Karpas-422 (cell line): ENCODE measurements at regions not wholly inside any gene's neighbourhood (a gene's known extent, or its start where the extent isn't known, plus 50 kb on each side); places are given as distances from the start of the nearest gene placed in this dataset.

Experiments
- DNase-seq: peaks from one replicate; pipeline ENCODE4 v3.0.0-alpha.2; 2015
- H2AFZ ChIP-seq: fragments of 200-600 bp; sonication (generic); 2 replicates; pipeline ENCODE4 v1.6.1; 2014; ENCODE audit warnings: antibody characterized with exemption, low read length, mixed read lengths
- H3K27ac ChIP-seq: fragments of 200-600 bp; sonication (generic); 2 replicates; pipeline ENCODE4 v1.5.1; 2014; ENCODE audit warnings: mild to moderate bottlenecking, low read length, moderate library complexity
- H3K27me3 ChIP-seq: fragments of 200-600 bp; sonication (generic); 2 replicates; pipeline ENCODE4 v1.6.1; 2014; ENCODE audit warnings: low read length, mixed read lengths
- H3K36me3 ChIP-seq: fragments of 200-600 bp; sonication (generic); 2 replicates; pipeline ENCODE4 v1.6.1; 2014; ENCODE audit warnings: low read length, mixed read lengths; ENCODE audit not compliant: insufficient read depth
- H3K4me1 ChIP-seq: fragments of 200-600 bp; sonication (generic); 2 replicates; pipeline ENCODE4 v1.6.1; 2014; ENCODE audit warnings: mild to moderate bottlenecking, low read length, mixed read lengths
- H3K4me2 ChIP-seq: fragments of 200-600 bp; sonication (generic); 2 replicates; pipeline ENCODE4 v1.6.1; 2014; ENCODE audit warnings: low read length, low read depth, mild to moderate bottlenecking; ENCODE audit not compliant: poor library complexity, severe bottlenecking
- H3K4me3 ChIP-seq: fragments of 200-600 bp; sonication (generic); 2 replicates; pipeline ENCODE4 v1.5.1; 2014; ENCODE audit warnings: mild to moderate bottlenecking, antibody characterized with exemption, low read length, mixed read lengths
- H3K79me2 ChIP-seq: fragments of 200-600 bp; sonication (generic); 2 replicates; pipeline ENCODE4 v1.6.1; 2014; ENCODE audit warnings: mild to moderate bottlenecking, low read length, mixed read lengths
- H3K9ac ChIP-seq: fragments of 200-600 bp; sonication (generic); 2 replicates; pipeline ENCODE4 v1.6.0; 2014; ENCODE audit warnings: low read length
- H3K9me2 ChIP-seq: fragments of 200-600 bp; sonication (generic), shearing (Covaris generic); replicated peaks from 2 replicates; pipeline ENCODE4 v1.6.0; 2014; ENCODE audit warnings: mild to moderate bottlenecking, low read length, moderate library complexity; ENCODE audit not compliant: insufficient read depth
- H3K9me3 ChIP-seq: fragments of 300-700, 200-600 bp; sonication (generic); 2 replicates; pipeline ENCODE4 v1.6.1; 2014; ENCODE audit warnings: low read length, mixed read lengths
- H4K20me1 ChIP-seq: fragments of 200-600 bp; sonication (generic); 2 replicates; pipeline ENCODE4 v1.6.1; 2014; ENCODE audit warnings: mild to moderate bottlenecking, antibody characterized with exemption, low read length, low read depth; ENCODE audit not compliant: insufficient read depth

GRCh38 chr1:187306710-187307415, 478.1 kb downstream of the PLA2G4A start:
- H3K9me2 ChIP-seq, result no peaks in the 10 kb centered on the region
- no peak overlapping the region for H2AFZ ChIP-seq
- DNase-seq, result no peak
- no peaks in the 10 kb centered on the region for H3K4me1 ChIP-seq
- H3K79me2 ChIP-seq, result no peaks in the 10 kb centered on the region
- H3K4me2 ChIP-seq, result no peak overlapping the region
- no peak overlapping the region for H3K9ac ChIP-seq
- H3K27me3 ChIP-seq, result no peaks in the 10 kb centered on the region
- no peaks in the 10 kb centered on the region for H4K20me1 ChIP-seq
- H3K4me3 ChIP-seq, result no peak overlapping the region
- H3K36me3 ChIP-seq, result no peaks in the 10 kb centered on the region
- H3K27ac ChIP-seq, result no peak overlapping the region
- no peaks in the 10 kb centered on the region; the same call in 1 of the 2 replicates for H3K9me3 ChIP-seq

- H3K27ac ChIP-seq, result no peak overlapping the region
- no peaks in the 10 kb centered on the region for H3K9me2 ChIP-seq
- H3K4me3 ChIP-seq, result no peak overlapping the region
- no peak overlapping the region for H3K9ac ChIP-seq
- H4K20me1 ChIP-seq, result no peaks in the 10 kb centered on the region
- DNase-seq, result no peak
- no peaks in the 10 kb centered on the region; the same call in 1 of the 2 replicates for H3K9me3 ChIP-seq
- no peaks in the 10 kb centered on the region for H3K36me3 ChIP-seq
- H2AFZ ChIP-seq, result no peak overlapping the region
- no peaks in the 10 kb centered on the region for H3K79me2 ChIP-seq
- H3K27me3 ChIP-seq, result no peaks in the 10 kb centered on the region
- no peak overlapping the region for H3K4me2 ChIP-seq
- H3K4me1 ChIP-seq, result no peaks in the 10 kb centered on the region
These were observed 481.4 kb downstream of the PLA2G4A start for GRCh38 chr1:187310038-187310631.

- H3K4me2 ChIP-seq, result no peak overlapping the region
- H2AFZ ChIP-seq, result no peak overlapping the region
- no peak for DNase-seq
- no peaks in the 10 kb centered on the region for H3K36me3 ChIP-seq
- no peaks in the 10 kb centered on the region for H3K4me1 ChIP-seq
- H3K4me3 ChIP-seq, result no peak overlapping the region
- no peak overlapping the region for H3K27ac ChIP-seq
- no peak overlapping the region for H3K9ac ChIP-seq
- no peaks in the 10 kb centered on the region for H4K20me1 ChIP-seq
- no peaks in the 10 kb centered on the region for H3K27me3 ChIP-seq
- no peaks in the 10 kb centered on the region; the same call in 1 of the 2 replicates for H3K9me3 ChIP-seq
- H3K9me2 ChIP-seq, result no peaks in the 10 kb centered on the region
- no peaks in the 10 kb centered on the region for H3K79me2 ChIP-seq
These were observed 484.4 kb downstream of the PLA2G4A start for GRCh38 chr1:187313115-187313514.

- no peak overlapping the region for H2AFZ ChIP-seq
- H3K9ac ChIP-seq, result no peak overlapping the region
- no peaks in the 10 kb centered on the region for H3K9me2 ChIP-seq
- no peaks in the 10 kb centered on the region for H3K27me3 ChIP-seq
- no peak overlapping the region for H3K4me2 ChIP-seq
- no peaks in the 10 kb centered on the region for H3K36me3 ChIP-seq
- H3K4me1 ChIP-seq, result no peaks in the 10 kb centered on the region
- H3K79me2 ChIP-seq, result no peaks in the 10 kb centered on the region
- no peak overlapping the region for H3K27ac ChIP-seq
- H4K20me1 ChIP-seq, result no peaks in the 10 kb centered on the region
- peaks cover 5% of the 10 kb centered on the region; the same call in 1 of the 2 replicates for H3K9me3 ChIP-seq
- no peak overlapping the region for H3K4me3 ChIP-seq
- DNase-seq, result no peak
These were observed 497.8 kb downstream of the PLA2G4A start for GRCh38 chr1:187326557-187326956.

- H3K79me2 ChIP-seq, result no peaks in the 10 kb centered on the region
- no peak overlapping the region for H3K9ac ChIP-seq
- no peak for DNase-seq
- no peaks in the 10 kb centered on the region for H3K27me3 ChIP-seq
- H3K36me3 ChIP-seq, result no peaks in the 10 kb centered on the region
- no peak overlapping the region for H2AFZ ChIP-seq
- no peaks in the 10 kb centered on the region for H4K20me1 ChIP-seq
- H3K4me3 ChIP-seq, result no peak overlapping the region
- no peaks in the 10 kb centered on the region for H3K9me2 ChIP-seq
- no peak overlapping the region for H3K4me2 ChIP-seq
- no peaks in the 10 kb centered on the region for H3K9me3 ChIP-seq
- H3K4me1 ChIP-seq, result no peaks in the 10 kb centered on the region
- no peak overlapping the region for H3K27ac ChIP-seq
These were observed 507.9 kb downstream of the PLA2G4A start for GRCh38 chr1:187336441-187337168.

- no peaks in the 10 kb centered on the region for H3K9me2 ChIP-seq
- H3K4me2 ChIP-seq, result no peak overlapping the region
- no peak overlapping the region for H3K27ac ChIP-seq
- H3K4me3 ChIP-seq, result no peak overlapping the region
- DNase-seq, result no peak
- no peaks in the 10 kb centered on the region for H3K36me3 ChIP-seq
- no peaks in the 10 kb centered on the region for H3K27me3 ChIP-seq
- no peak overlapping the region for H2AFZ ChIP-seq
- no peaks in the 10 kb centered on the region for H3K4me1 ChIP-seq
- H3K9ac ChIP-seq, result no peak overlapping the region
- no peaks in the 10 kb centered on the region for H3K9me3 ChIP-seq
- H3K79me2 ChIP-seq, result no peaks in the 10 kb centered on the region
- H4K20me1 ChIP-seq, result no peaks in the 10 kb centered on the region
These were observed 510.1 kb downstream of the PLA2G4A start for GRCh38 chr1:187338762-187339412.

GRCh38 chr1:187342495-187342894, 513.7 kb downstream of the PLA2G4A start:
- no peaks in the 10 kb centered on the region for H3K27me3 ChIP-seq
- no peak overlapping the region for H3K4me2 ChIP-seq

GRCh38 chr1:187374082-187374481, 545.3 kb downstream of the PLA2G4A start:
- DNase-seq, result no peak
- no peak overlapping the region for H3K9ac ChIP-seq
- H3K9me2 ChIP-seq, result no peaks in the 10 kb centered on the region
- H3K4me2 ChIP-seq, result no peak overlapping the region
- H3K4me3 ChIP-seq, result no peak overlapping the region
- H3K4me1 ChIP-seq, result no peaks in the 10 kb centered on the region
- H3K27me3 ChIP-seq, result no peaks in the 10 kb centered on the region
- no peaks in the 10 kb centered on the region for H4K20me1 ChIP-seq
- no peaks in the 10 kb centered on the region for H3K9me3 ChIP-seq
- no peak overlapping the region for H3K27ac ChIP-seq
- no peaks in the 10 kb centered on the region for H3K79me2 ChIP-seq
- no peaks in the 10 kb centered on the region for H3K36me3 ChIP-seq
- no peak overlapping the region for H2AFZ ChIP-seq

More at GRCh38 chr1:187342495-187342894, 513.7 kb downstream of the PLA2G4A start:
- Histone ChIP-seq H3K27ac (no peak overlapping the region), H3K9me3 (no peaks in the 10 kb centered on the region), H3K36me3 (no peaks in the 10 kb centered on the region), H4K20me1 (no peaks in the 10 kb centered on the region), H3K4me3 (no peak overlapping the region), H3K9me2 (no peaks in the 10 kb centered on the region), H3K79me2 (no peaks in the 10 kb centered on the region), H3K9ac (no peak overlapping the region), H3K4me1 (no peaks in the 10 kb centered on the region), H2AFZ (no peak overlapping the region)
- DNase-seq, result no peak
